GM12892 (cell line): ENCODE measurements at regions not wholly inside any gene's neighbourhood (a gene's known extent, or its start where the extent isn't known, plus 50 kb on each side); places are given as distances from the start of the nearest gene placed in this dataset.

Experiments
- DNase-seq: peaks from one replicate; pipeline ENCODE4 v3.0.0; 2011; ENCODE audit not compliant: insufficient read length
- FAIRE-seq: peaks from 2 replicates; lab custom pipeline; 2011; peaks lifted over from hg19 to GRCh38; lab: Jason Lieb, UNC
- POLR2A ChIP-seq: IDR thresholded peaks from 2 replicates; pipeline ENCODE4 v1.6.1; 2011; ENCODE audit warnings: low read depth, low read length, control low read depth
- POLR2AphosphoS5 ChIP-seq: IDR thresholded peaks from 2 replicates; pipeline ENCODE4 v1.6.1; 2011; ENCODE audit warnings: low read depth, low read length, control low read depth
- TAF1 ChIP-seq: IDR thresholded peaks from 2 replicates; pipeline ENCODE4 v1.6.1; 2011; ENCODE audit warnings: low read depth, mild to moderate bottlenecking, control low read depth, low read length, borderline replicate concordance

DNA sequence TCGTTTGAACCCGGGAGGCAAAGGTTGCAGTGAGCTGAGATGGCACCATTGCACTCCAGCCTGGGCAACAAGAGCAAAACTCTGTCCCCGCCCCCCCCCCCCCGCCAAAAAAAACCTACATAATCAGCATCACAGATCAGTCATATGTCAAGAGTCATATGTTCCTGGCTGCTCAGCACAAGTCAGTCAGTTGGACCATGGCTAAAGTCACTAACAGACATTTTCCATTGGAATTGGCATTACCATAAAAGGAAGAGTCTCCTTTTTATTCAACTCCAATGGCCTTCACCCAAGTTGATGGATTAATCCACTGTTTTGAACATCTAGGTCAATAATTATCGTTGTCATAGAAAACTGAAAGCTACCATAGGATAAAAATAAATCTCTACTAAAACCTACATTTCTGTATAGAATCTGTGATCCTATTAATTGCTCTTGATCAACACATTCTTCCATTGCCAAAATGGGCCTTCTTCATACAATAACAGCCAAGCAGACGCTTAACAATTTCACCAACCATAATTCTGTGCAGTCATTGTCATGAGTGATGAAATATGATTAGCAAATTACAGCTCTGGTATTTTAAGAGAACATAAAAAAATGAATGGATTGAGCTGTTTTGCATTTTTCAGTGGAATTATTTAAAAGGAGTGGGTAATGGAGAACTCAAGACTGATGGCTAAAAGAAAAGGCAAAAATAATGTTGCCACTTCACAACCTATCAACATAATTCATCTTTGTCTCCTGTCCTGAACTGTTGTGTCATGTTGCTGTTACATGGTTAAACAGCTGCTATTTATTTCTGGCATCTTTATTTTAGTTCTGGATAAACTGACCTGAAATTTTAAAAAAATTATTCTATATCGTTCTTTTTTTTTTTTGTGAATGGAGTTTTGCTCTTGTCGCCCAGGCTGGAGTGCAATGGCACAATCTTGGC lies 555.5 kb upstream of the JARID2 start:
- DNase-seq (no peak), FAIRE-seq (no peak)
- TF ChIP-seq POLR2A (no peak), TAF1 (no peak)

DNA sequence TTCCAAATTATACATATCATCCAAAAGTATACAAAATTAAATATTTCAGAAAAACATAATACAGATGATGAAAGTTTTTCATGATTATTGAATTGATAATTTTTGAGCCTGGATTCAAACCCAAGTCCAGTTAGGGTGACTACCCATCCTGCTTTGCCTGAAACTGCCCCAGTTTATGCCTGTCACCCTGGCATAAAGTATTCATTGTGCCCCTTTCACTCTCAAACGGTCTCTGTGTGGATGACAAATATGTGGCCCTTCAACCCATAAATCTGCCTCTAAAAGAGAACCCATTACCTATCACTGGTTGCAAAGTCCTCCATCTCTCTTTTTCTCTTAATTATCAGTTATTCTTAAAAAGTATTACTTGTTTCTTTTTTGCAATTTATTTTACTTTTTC lies 553.7 kb upstream of the JARID2 start:
- FAIRE-seq (no peak), DNase-seq (no peak)
- no peak for TF ChIP-seq POLR2A
- no peak for TF ChIP-seq TAF1
- TF ChIP-seq POLR2AphosphoS5: no peak

DNA sequence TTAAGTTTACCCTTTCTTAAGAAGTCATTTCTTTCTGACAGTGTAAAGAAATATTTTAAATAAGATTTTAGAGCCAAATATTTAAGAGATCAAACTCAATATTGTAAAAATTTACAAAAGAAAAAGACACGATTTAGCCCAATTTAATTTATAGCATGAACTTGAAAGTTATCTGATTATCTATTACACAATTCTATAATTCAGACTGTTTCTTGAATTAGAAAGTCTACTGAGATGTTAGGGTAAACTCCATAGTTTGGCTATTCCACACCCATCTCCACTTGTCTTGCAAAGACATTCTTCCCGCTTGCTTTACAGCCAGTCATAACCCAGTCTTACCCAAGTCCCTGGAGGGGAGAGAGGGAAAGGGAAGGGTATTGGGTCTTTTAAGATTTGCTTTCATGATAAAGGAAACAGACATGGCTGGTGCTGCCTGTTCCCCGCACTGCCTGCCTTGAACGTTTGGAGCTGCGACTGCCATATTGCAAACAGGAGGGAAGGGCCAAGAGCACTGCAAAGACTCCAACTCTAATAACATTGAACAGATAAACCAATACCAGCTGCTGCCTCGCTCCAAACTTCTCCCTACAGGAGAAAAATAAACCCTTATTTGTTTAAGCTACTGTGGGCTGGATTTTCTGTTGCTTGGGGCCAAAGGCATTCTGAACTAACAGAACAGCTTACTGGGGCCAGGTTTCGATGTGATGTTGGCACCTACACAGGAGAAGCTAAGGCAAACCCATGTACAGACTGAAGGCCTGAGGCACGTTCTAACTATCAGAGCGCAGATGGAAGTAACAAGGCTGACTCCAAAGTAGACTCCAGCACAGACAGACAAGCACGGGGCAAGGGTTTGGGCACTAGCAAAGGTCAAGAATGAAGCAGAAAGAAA lies 552.3 kb upstream of the JARID2 start:
- TF ChIP-seq POLR2AphosphoS5 (no peak), TAF1 (no peak), POLR2A (no peak)
- DNase-seq: no peak

GRCh38 chr6:14694308-14694707 lies 551.6 kb upstream of the JARID2 start:
- no peak for FAIRE-seq
- TF ChIP-seq TAF1: no peak
- TF ChIP-seq POLR2AphosphoS5: no peak
- TF ChIP-seq POLR2A: no peak
- DNase-seq: no peak

More for the DNA sequence above, 552.3 kb upstream of the JARID2 start:
- no peak for FAIRE-seq

- FAIRE-seq (no peak), DNase-seq (no peak)
- TF ChIP-seq POLR2A: no peak
- no peak for TF ChIP-seq TAF1
- no peak for TF ChIP-seq POLR2AphosphoS5
These were observed 550.3 kb upstream of the JARID2 start for GRCh38 chr6:14695579-14695978.

GRCh38 chr6:14696367-14696766 lies 549.5 kb upstream of the JARID2 start:
- FAIRE-seq (no peak), DNase-seq (no peak)
- TF ChIP-seq POLR2AphosphoS5 (no peak), TAF1 (no peak), POLR2A (no peak)

DNA sequence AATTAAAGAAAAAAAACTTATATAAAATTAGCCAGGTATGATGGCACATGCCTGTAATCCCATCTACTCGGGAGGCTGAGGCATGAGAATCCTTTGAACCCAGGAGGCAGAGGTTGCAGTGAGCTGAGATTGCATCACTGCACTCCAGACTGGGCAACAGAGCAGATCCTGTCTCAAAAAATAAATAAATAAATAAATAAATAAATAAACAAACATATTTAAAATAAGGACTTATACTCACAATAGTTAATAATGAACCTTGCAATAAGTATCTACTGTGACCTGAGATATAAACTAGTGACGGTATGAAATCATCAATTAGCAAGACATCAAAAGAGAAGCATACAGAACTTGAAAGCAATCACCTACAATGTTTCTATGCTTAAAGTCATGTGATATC lies 548.4 kb upstream of the JARID2 start:
- TF ChIP-seq POLR2AphosphoS5: no peak
- no peak for TF ChIP-seq TAF1
- TF ChIP-seq POLR2A: no peak
- DNase-seq (no peak), FAIRE-seq (no peak)

DNA sequence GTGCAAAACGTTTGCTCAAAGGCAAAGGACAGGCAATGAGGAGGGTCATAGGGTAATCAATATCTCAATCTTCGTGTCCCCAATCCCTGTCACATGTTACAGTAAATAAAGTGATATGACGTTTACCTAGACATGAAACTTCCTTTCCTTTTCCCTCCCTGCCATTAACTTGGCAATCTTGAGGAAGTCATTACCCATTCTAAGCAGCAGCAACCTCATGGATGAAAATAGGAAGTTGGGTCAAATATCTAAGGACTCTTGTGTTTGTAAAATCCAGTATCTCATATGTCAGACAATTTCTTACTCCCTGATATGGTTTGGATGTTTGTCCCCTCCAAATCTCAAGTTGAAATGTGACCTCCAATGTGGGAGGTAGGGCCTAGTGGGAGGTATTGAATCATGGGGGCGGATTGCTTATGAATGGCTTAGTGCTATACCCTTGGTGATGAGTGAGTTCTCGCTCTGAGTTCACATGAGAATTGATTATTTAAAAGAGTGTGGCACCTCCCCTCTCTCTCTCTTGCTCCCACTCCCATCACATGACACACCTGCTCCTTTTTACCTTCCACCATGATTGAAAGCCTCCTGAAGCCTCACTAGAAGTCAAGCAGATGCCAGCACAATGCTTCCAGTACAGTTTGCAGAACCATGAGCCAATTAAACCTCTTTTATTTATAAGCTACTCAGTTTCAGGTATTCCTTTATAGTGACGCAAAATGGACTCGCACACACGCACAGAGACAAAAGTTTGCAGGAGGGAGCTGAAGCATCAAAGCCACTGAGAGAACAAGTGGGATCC lies 545.9 kb upstream of the JARID2 start:
- TF ChIP-seq POLR2AphosphoS5: no peak
- no peak for TF ChIP-seq TAF1
- TF ChIP-seq POLR2A: no peak
- no peak for FAIRE-seq

DNA sequence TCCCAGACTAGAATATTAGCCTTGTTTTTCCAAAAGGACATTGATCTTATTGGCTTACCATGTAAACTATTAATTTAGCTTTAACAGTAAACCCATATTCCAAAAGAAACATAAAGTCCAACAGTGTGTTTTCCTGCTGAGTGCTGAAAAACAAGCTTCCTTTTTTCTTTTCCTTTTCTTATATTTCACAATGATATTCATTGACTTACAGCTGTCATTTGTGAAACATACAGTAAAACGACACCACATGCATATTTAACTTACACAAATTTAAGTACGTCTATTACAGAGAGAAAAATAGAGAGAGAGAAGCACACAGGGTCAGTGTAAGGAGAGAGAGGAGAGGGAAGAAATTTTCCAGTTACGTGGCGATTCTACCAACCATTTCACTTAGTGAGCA lies 543.9 kb upstream of the JARID2 start:
- FAIRE-seq: no peak
- DNase-seq: no peak
- TF ChIP-seq TAF1 (no peak), POLR2A (no peak)

More for the DNA sequence above, 545.9 kb upstream of the JARID2 start:
- no peak for DNase-seq

GRCh38 chr6:14702678-14703077 lies 543.2 kb upstream of the JARID2 start:
- FAIRE-seq: no peak
- no peak for DNase-seq
- no peak for TF ChIP-seq POLR2A
- no peak for TF ChIP-seq TAF1
- no peak for TF ChIP-seq POLR2AphosphoS5

- FAIRE-seq (no peak), DNase-seq (no peak)
- TF ChIP-seq POLR2A (no peak), TAF1 (no peak), POLR2AphosphoS5 (no peak)
These were observed 542.3 kb upstream of the JARID2 start for GRCh38 chr6:14703586-14703985.
